HCT116 (cell line): ENCODE measurements at regions not wholly inside any gene's neighbourhood (a gene's known extent, or its start where the extent isn't known, plus 50 kb on each side); places are given as distances from the start of the nearest gene placed in this dataset.

ENCODE experiments used
- ATAC-seq: fragments of 200-7000 bp; cut with Tn5 transposase; 2 replicates; pipeline ENCODE4 v1.9.1; 2020; ENCODE audit warnings: mild to moderate bottlenecking, moderate library complexity
- BruUV-seq: library from RNA; stranded (reverse); fragments of 400-500 nt; replicated peaks from 2 replicates; lab custom pipeline; 2021; lab: Mats Ljungman, UMichigan
- CTCF ChIA-PET: fragments of 300-600 bp; sonication (Branson Sonifier 250); formaldehyde crosslinking; loops from one replicate; lab custom pipeline; 2021; ENCODE audit warnings: antibody characterized with exemption; lab: Charles Lee
- POLR2A ChIA-PET: fragments of 300-600, 350-600 bp; sonication (Branson Sonifier 250); formaldehyde crosslinking; loops from one replicate; lab custom pipeline; 2021; ENCODE audit warnings: antibody characterized with exemption; lab: Charles Lee
- RAD21 ChIA-PET, 2 experiments: fragments of 300-600 bp; sonication (Branson Sonifier 250); formaldehyde crosslinking; loops; one replicate each; lab custom pipeline; 2023; ENCODE audit warnings: low total read pairs in 2 of 2; ENCODE audit not compliant: uncharacterized antibody in 2 of 2, unreplicated experiment in 2 of 2, low non-redundant PET in 1 of 2; lab: Charles Lee
- DNase-seq: peaks from one replicate; pipeline ENCODE4 v3.0.0-alpha.2; 2010; ENCODE audit warnings: low read depth, low spot score
- H2AFZ ChIP-seq: fragments of 200-600 bp; shearing (Covaris generic), sonication (generic); 2 replicates; pipeline ENCODE4 v1.6.1; 2017; ENCODE audit warnings: low read depth, mixed run types, mixed read lengths, antibody characterized with exemption, low read length; ENCODE audit not compliant: poor library complexity, severe bottlenecking
- H3K27ac ChIP-seq: 2 replicates; pipeline ENCODE4 v1.5.1; 2012; ENCODE audit warnings: low read depth, low read length
- H3K27me3 ChIP-seq: fragments of 200-600 bp; sonication (generic); 2 replicates; pipeline ENCODE4 v1.6.1; 2016; ENCODE audit warnings: mixed run types, low read length, mixed read lengths; ENCODE audit not compliant: insufficient read depth
- H3K36me3 ChIP-seq, 2 experiments: fragments of 200-500 bp in 1 of 2; fragments of 200-600 bp in 1 of 2; sonication (Bioruptor generic) in 1 of 2; sonication (generic) in 1 of 2; 2 replicates each; pipeline versions ENCODE4 v1.5.1 to v1.6.1; 2014 to 2016; ENCODE audit warnings: low read length in 2 of 2, inconsistent platforms in 1 of 2, mixed read lengths in 1 of 2, mixed run types in 1 of 2; ENCODE audit not compliant: insufficient read depth in 2 of 2, control insufficient read depth in 1 of 2
- H3K4me1 ChIP-seq, 2 experiments: fragments of 200-600 bp in 1 of 2; sonication (generic) in 1 of 2; 2 replicates each; pipeline versions ENCODE4 v1.5.1 to v1.6.1; 2012 to 2017; ENCODE audit warnings: low read length in 2 of 2, inconsistent platforms in 1 of 2, mild to moderate bottlenecking in 1 of 2, mixed read lengths in 1 of 2, mixed run types in 1 of 2, moderate library complexity in 1 of 2; ENCODE audit not compliant: insufficient read depth in 2 of 2, control insufficient read depth in 1 of 2
- H3K4me2 ChIP-seq: fragments of 200-600 bp; sonication (generic); 2 replicates; pipeline ENCODE4 v1.6.1; 2017; ENCODE audit warnings: mixed run types, low read length, mixed read lengths
- H3K4me3 ChIP-seq, 2 experiments: fragments of 200-600 bp in 1 of 2; sonication (generic) in 1 of 2; replicated peaks in 1 of 2; 2 replicates each; pipeline ENCODE4 v1.5.1; 2011 to 2016; ENCODE audit warnings: low read length in 2 of 2, control low read depth in 1 of 2, low read depth in 1 of 2, mild to moderate bottlenecking in 1 of 2, mixed read lengths in 1 of 2, mixed run types in 1 of 2
- H3K79me2 ChIP-seq: fragments of 200-600 bp; sonication (generic); 2 replicates; pipeline ENCODE4 v1.6.1; 2017; ENCODE audit warnings: mild to moderate bottlenecking, mixed run types, low read length, moderate library complexity, mixed read lengths; ENCODE audit not compliant: insufficient read depth
- H3K9ac ChIP-seq: fragments of 200-600 bp; sonication (generic); 2 replicates; pipeline ENCODE4 v1.6.1; 2016; ENCODE audit warnings: low read length, mixed read lengths
- H3K9me2 ChIP-seq: fragments of 200-600 bp; sonication (generic), shearing (Covaris generic); 2 replicates; pipeline ENCODE4 v1.6.1; 2017; ENCODE audit warnings: mixed run types, mild to moderate bottlenecking, moderate library complexity; ENCODE audit not compliant: insufficient read depth
- H3K9me3 ChIP-seq, 2 experiments: fragments of 200-500 bp in 1 of 2; fragments of 200-600 bp in 1 of 2; sonication (Bioruptor generic) in 1 of 2; sonication (generic) in 1 of 2; 2 replicates each; pipeline ENCODE4 v1.6.1; 2014 to 2017; ENCODE audit warnings: low read length in 2 of 2, mixed read lengths in 2 of 2, inconsistent platforms in 1 of 2, low read depth in 1 of 2, mild to moderate bottlenecking in 1 of 2, mixed run types in 1 of 2, moderate library complexity in 1 of 2; ENCODE audit not compliant: control insufficient read depth in 1 of 2, insufficient read depth in 1 of 2
- H4K20me1 ChIP-seq: fragments of 200-600 bp; sonication (generic), shearing (Covaris generic); 2 replicates; pipeline ENCODE4 v1.6.1; 2017; ENCODE audit warnings: mixed run types, mild to moderate bottlenecking, moderate library complexity; ENCODE audit not compliant: insufficient read depth
- ATF3 ChIP-seq: IDR thresholded peaks from 2 replicates; pipeline ENCODE4 v1.6.1; 2012
- CBX3 ChIP-seq: IDR thresholded peaks from 2 replicates; pipeline ENCODE4 v1.6.1; 2012; ENCODE audit warnings: low read depth
- CEBPB ChIP-seq: IDR thresholded peaks from 2 replicates; pipeline ENCODE4 v1.6.1; 2012; ENCODE audit warnings: low read depth
- EGR1 ChIP-seq: IDR thresholded peaks from 2 replicates; pipeline ENCODE4 v1.6.1; 2012; ENCODE audit warnings: low read depth
- ELF1 ChIP-seq: IDR thresholded peaks from 2 replicates; pipeline ENCODE4 v1.6.1; 2012; ENCODE audit warnings: low read depth, borderline replicate concordance
- EZH2 ChIP-seq: fragments of 200-600 bp; sonication (generic); IDR thresholded peaks from 2 replicates; pipeline ENCODE4 v1.6.1; 2017; ENCODE audit warnings: antibody characterized with exemption, mixed run types
- EZH2phosphoT487 ChIP-seq: fragments of 200-600 bp; IDR thresholded peaks from 2 replicates; pipeline ENCODE4 v1.6.1; 2018; ENCODE audit warnings: antibody characterized with exemption, borderline replicate concordance
- POLR2AphosphoS5 ChIP-seq: IDR thresholded peaks from 2 replicates; pipeline ENCODE4 v1.6.1; 2011; ENCODE audit warnings: mild to moderate bottlenecking, low read depth, low read length, moderate library complexity
- RAD21 ChIP-seq: IDR thresholded peaks from 2 replicates; pipeline ENCODE4 v1.6.1; 2012; ENCODE audit warnings: low read depth, mild to moderate bottlenecking
- SP1 ChIP-seq: IDR thresholded peaks from 2 replicates; pipeline ENCODE4 v1.6.1; 2012; ENCODE audit warnings: low read depth
- SRF ChIP-seq: IDR thresholded peaks from 2 replicates; pipeline ENCODE4 v1.6.1; 2012; ENCODE audit warnings: low read depth
- TCF7L2 ChIP-seq: IDR thresholded peaks from 2 replicates; pipeline ENCODE4 v1.7.0; 2011; ENCODE audit warnings: borderline replicate concordance, inconsistent platforms; ENCODE audit not compliant: insufficient read depth, insufficient read length; ENCODE audit errors: extremely low read depth
- ZBTB33 ChIP-seq: IDR thresholded peaks from 2 replicates; pipeline ENCODE4 v1.6.1; 2011; ENCODE audit warnings: mild to moderate bottlenecking, low read length, moderate library complexity; ENCODE audit not compliant: insufficient replicate concordance; ENCODE audit errors: extremely low read depth
- ZFX ChIP-seq: fragments of 450-650 bp; IDR thresholded peaks from 2 replicates; pipeline ENCODE4 v1.6.1; 2017
- intact Hi-C: fragments of 100-400 bp; cut with micrococcal nuclease; formaldehyde crosslinking; loops from 2 replicates; pipeline ENCODE4 v1.10.0; 2022

- H3K9ac ChIP-seq: no peak overlapping the region
- no peaks in the 10 kb centered on the region for H3K9me3 ChIP-seq
- TF ChIP-seq ATF3: no peak
- no peak for TF ChIP-seq POLR2AphosphoS5
- no peak for TF ChIP-seq CEBPB
- TF ChIP-seq ELF1: no peak
- TF ChIP-seq EZH2: no peak
- no peak for TF ChIP-seq ZBTB33
- H3K79me2 ChIP-seq: no peaks in the 10 kb centered on the region
- no peaks in the 10 kb centered on the region for H3K9me2 ChIP-seq
- no TSS peak for BruUV-seq
- ATAC-seq (no peak), DNase-seq (no peak)
- ChIA-PET RAD21 (no interaction called here), POLR2A (no interaction called here), CTCF (no interaction called here)
- no peaks in the 10 kb centered on the region for H3K36me3 ChIP-seq
- H4K20me1 ChIP-seq: no peaks in the 10 kb centered on the region
- intact Hi-C loops: no loop called here
- no peaks in the 10 kb centered on the region for H3K27me3 ChIP-seq
- no peak overlapping the region for H3K4me2 ChIP-seq
- no peaks in the 10 kb centered on the region for H3K4me1 ChIP-seq
- H2AFZ ChIP-seq: no peak overlapping the region
- no peak overlapping the region for H3K4me3 ChIP-seq
- no peak overlapping the region for H3K27ac ChIP-seq
These were observed 258.6 kb upstream of the DCN start for GRCh38 chr12:91441246-91441645.

- Histone ChIP-seq H3K9me2 (no peaks in the 10 kb centered on the region), H3K4me2 (no peak overlapping the region), H3K36me3 (no peaks in the 10 kb centered on the region), H3K9me3 (no peaks in the 10 kb centered on the region), H4K20me1 (no peaks in the 10 kb centered on the region)
- DNase-seq (no peak), ATAC-seq (no peak)
- no TSS peak for BruUV-seq
- ChIA-PET RAD21 (no interaction called here), POLR2A (no interaction called here)
- intact Hi-C loops: no loop called here
- no peak for TF ChIP-seq ZFX
- TF ChIP-seq SRF: no peak
- no peak for TF ChIP-seq CBX3
- TF ChIP-seq EZH2: no peak
- TF ChIP-seq SP1: no peak
- TF ChIP-seq TCF7L2: no peak
- TF ChIP-seq EGR1: no peak
- no peak for TF ChIP-seq EZH2phosphoT487
- no peak for TF ChIP-seq RAD21
- TF ChIP-seq POLR2AphosphoS5: no peak
- no peak for TF ChIP-seq ZBTB33
- no peak for TF ChIP-seq ATF3
- TF ChIP-seq, all 23 proteins: peak for 0
- CTCF ChIA-PET: no interaction called here
- Histone ChIP-seq H3K27me3 (no peaks in the 10 kb centered on the region), H2AFZ (no peak overlapping the region), H3K79me2 (no peaks in the 10 kb centered on the region), H3K9ac (no peak overlapping the region), H3K4me3 (no peak overlapping the region), H3K4me1 (no peaks in the 10 kb centered on the region), H3K27ac (no peak overlapping the region)
These were observed 251.5 kb upstream of the DCN start for GRCh38 chr12:91434081-91434480.
